ENCODE measurements at regions not wholly inside any gene's neighbourhood (a gene's known extent, or its start where the extent isn't known, plus 50 kb on each side); places are given as distances from the start of the nearest gene placed in this dataset.
"Not testable (repeated sequence)": the region's sequence is repeated elsewhere in the genome, so short reads cannot be mapped to it uniquely, and the experiment has no call there.

DNA sequence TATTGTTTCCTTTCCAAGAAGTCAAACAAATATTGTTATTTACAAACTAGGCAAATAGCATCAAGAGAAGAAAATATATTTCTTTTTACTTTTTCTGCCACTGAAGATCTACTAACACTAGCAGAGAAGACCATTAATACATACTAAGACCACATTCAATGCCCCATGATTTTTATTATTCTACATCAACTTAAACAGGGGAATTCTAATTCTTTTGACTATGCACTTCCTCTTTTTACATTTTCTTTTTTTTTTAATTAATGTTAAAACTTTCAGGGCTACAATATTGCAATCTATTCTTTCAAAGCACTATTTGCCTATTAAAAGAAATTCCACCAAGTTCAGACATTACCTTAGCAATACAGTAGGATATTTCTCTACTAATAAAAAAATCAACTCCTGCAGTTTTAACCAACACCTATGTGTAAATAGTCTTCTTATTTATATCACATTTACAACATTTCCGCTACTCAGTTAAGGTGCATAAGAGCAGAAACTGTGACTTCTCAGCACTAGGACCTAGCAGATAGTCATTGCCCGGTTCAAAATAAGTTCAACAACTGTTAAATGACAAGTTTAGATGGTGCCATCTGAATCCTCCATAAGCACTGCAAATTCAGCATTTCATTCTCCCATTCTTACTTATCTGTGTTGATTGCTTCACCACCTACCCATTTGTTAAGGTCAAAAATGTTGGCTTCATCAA, 513.5 kb downstream of the TTLL7 start:
- not testable (repeated sequence) for H3K4me1 ChIP-seq; H3K4me3 ChIP-seq; DNase-seq (ENCODE audit: low spot score in 2 of 2); H3K9me3 ChIP-seq; H3K27ac ChIP-seq; H3K36me3 ChIP-seq; H3K27me3 ChIP-seq
- WGBS = 100% methylated on average over 2 of the region's 2 CpGs

- not testable (repeated sequence) for H3K36me3 ChIP-seq; H3K4me1 ChIP-seq; H3K4me3 ChIP-seq; H3K27ac ChIP-seq; H3K27me3 ChIP-seq; H3K9me3 ChIP-seq; DNase-seq (ENCODE audit: low spot score in 2 of 2)
- WGBS = 93% methylated on average over 3 of the region's 4 CpGs
Measured at GRCh38 chr1:83481284-83481683, 517.6 kb downstream of the TTLL7 start.

DNA sequence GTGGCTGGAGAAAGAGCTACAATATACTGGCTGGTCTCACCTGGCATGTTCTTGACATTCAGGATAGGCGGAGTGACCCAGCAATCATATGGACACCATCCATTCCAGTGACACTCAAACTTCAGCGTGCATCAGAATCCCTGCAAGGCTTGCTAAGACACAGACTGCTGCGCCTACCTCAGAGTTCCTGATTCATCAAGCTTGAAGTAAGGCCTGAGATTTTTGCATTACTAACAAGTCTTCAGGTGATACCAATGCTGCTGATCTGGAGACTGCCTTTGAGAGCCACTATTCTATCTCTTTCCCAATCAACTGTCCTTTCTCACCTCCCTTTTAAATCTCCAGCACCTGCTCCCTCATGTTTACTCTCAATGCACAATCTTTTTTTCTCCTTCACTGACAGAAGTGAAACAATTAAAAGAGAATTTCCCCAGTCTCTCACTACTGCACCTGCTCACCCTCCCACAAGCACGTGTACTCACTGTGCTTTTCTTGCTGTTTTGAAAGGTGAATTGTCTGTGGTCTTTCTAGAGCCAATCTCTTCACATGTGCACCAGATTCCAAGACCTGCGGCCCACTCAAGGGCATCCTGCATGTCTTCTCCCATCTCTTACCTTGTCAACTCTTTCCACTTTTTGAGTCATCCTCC, 519.2 kb downstream of the TTLL7 start:
- DNase-seq (ENCODE audit: low spot score in 2 of 2); H3K4me3 ChIP-seq; H3K4me1 ChIP-seq; H3K9me3 ChIP-seq; H3K36me3 ChIP-seq; H3K27me3 ChIP-seq; H3K27ac ChIP-seq: not testable (repeated sequence)
- 96% methylated on average over 5 of the region's 5 CpGs for WGBS

- not testable (repeated sequence) for H3K36me3 ChIP-seq; H3K27me3 ChIP-seq; H3K9me3 ChIP-seq; H3K4me1 ChIP-seq; DNase-seq (ENCODE audit: low spot score in 2 of 2); H3K4me3 ChIP-seq; H3K27ac ChIP-seq
- 59% methylated on average over 3 of the region's 3 CpGs for WGBS
Measured at GRCh38 chr1:83478127-83478526, 520.8 kb downstream of the TTLL7 start.

- not testable (repeated sequence) for H3K27ac ChIP-seq; H3K27me3 ChIP-seq; H3K4me1 ChIP-seq; H3K36me3 ChIP-seq; H3K9me3 ChIP-seq; DNase-seq (ENCODE audit: low spot score in 2 of 2); H3K4me3 ChIP-seq
- WGBS = 94% methylated on average over 2 of the region's 2 CpGs
Measured at GRCh38 chr1:83476518-83476917, 522.4 kb downstream of the TTLL7 start.

- DNase-seq (ENCODE audit: low spot score in 2 of 2); H3K27ac ChIP-seq: not testable (repeated sequence)
- 74% methylated on average over 3 of the region's 3 CpGs for WGBS
Measured at GRCh38 chr1:83474946-83475345, 524.0 kb downstream of the TTLL7 start.

DNA sequence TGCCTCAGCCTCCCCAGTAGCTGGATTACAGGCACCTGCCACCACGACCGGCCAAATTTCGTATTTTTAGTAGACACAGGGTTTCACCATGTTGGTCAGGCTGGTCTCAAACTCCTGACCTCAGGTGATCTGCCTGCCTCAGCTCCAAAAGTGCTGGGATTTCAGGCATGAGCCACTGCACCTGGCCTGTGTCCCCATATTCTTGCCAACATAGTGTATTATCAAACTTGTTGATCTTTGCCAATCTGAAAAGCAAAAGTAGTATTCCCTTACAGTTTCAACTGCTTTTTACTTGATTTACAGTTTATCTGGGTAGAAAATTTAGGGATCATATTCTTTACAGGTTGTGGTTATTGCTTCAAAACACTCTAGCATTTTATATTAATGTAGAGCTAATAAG, 524.9 kb downstream of the TTLL7 start:
- H3K9me3 ChIP-seq; H3K4me1 ChIP-seq; H3K36me3 ChIP-seq; DNase-seq (ENCODE audit: low spot score in 2 of 2); H3K27me3 ChIP-seq; H3K4me3 ChIP-seq; H3K27ac ChIP-seq: not testable (repeated sequence)
- 95% methylated on average over 3 of the region's 3 CpGs for WGBS

More at GRCh38 chr1:83474946-83475345, 524.0 kb downstream of the TTLL7 start:
- not testable (repeated sequence) for H3K36me3 ChIP-seq, H3K9me3 ChIP-seq, H3K27me3 ChIP-seq, H3K4me3 ChIP-seq, H3K4me1 ChIP-seq

DNA sequence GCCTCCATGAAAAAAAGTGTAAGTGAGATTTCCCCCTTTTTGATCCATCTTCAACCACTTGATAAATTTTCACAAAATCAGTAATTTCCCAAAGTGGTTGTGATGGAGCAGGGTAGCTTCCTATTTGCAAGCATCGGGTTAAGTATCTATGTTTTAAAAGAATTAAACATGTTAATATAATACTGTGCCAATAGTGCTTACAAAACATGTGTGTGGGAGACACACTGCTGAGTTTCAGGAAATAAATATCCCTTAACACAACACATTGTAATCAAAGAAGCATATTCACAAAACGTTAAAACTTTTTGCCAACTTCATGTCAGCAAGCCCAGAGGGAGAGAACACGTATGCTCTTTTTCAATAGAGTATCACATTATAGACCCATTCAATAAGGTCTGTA, 526.9 kb downstream of the TTLL7 start:
- not testable (repeated sequence) for H3K27me3 ChIP-seq; H3K4me3 ChIP-seq; H3K9me3 ChIP-seq; DNase-seq (ENCODE audit: low spot score in 2 of 2); H3K4me1 ChIP-seq; H3K36me3 ChIP-seq; H3K27ac ChIP-seq
- WGBS = 38% methylated on average over 3 of the region's 3 CpGs

GRCh38 chr1:83471272-83471671, 527.7 kb downstream of the TTLL7 start:
- not testable (repeated sequence) for H3K27me3 ChIP-seq; H3K4me1 ChIP-seq; H3K9me3 ChIP-seq; DNase-seq (ENCODE audit: low spot score in 2 of 2); H3K27ac ChIP-seq; H3K4me3 ChIP-seq; H3K36me3 ChIP-seq
- 100% methylated on average over 1 of the region's 1 CpG for WGBS

- 95% methylated on average over 4 of the region's 4 CpGs for WGBS
- DNase-seq (ENCODE audit: low spot score in 2 of 2) = not testable (repeated sequence)
Measured at GRCh38 chr1:83468336-83468735, 530.6 kb downstream of the TTLL7 start.

DNA sequence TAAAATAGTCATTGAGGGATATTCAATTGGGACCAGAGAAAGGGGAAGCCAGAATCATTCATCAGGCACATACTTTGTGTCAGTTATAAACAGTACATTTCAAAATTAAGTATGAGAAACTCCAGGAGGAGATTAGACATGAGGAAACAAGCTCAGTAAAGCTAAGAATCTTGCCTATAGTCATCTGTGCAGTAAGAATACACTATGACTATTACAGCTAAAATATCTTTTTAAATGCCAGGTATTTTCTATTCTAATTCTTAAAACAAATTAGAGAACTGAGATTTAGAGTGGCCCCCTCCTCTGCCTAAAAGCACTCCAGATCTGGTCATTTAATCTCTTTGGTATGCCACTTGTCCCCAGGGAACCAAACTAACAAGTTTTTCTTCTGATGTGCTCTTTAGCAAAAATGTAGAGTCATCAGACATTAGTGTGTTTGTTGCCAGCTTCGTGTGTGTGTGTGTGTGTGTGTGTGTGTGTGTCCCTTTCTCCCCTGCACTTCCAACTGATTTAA, 541.1 kb downstream of the TTLL7 start:
- not testable (repeated sequence) for H3K4me3 ChIP-seq; H3K9me3 ChIP-seq; H3K27ac ChIP-seq; H3K4me1 ChIP-seq; H3K27me3 ChIP-seq; H3K36me3 ChIP-seq; DNase-seq (ENCODE audit: low spot score in 2 of 2)
- 33% methylated on average over 1 of the region's 1 CpG for WGBS

More at GRCh38 chr1:83468336-83468735, 530.6 kb downstream of the TTLL7 start:
- not testable (repeated sequence) for H3K27me3 ChIP-seq, H3K36me3 ChIP-seq, H3K9me3 ChIP-seq, H3K4me1 ChIP-seq, H3K27ac ChIP-seq, H3K4me3 ChIP-seq

DNA sequence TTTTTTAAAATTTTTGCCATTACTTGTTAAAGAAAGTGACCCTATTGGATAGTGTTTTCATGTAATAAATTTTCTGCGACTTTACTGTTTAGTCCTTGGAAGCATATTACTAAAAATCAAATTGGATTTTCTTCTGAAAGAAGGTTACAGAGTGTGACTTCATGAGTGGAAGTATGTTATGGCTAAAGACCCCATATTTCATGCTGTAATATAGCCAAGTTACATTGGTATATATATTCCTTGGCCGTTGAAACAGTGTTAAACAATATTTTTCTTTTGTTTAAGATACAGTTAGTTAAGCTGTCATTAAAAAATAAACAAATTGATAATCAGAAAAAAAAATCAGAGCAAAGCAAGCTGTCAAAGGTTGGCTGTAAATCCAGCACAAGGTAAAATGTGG, 541.7 kb downstream of the TTLL7 start:
- not testable (repeated sequence) for H3K27me3 ChIP-seq

DNA sequence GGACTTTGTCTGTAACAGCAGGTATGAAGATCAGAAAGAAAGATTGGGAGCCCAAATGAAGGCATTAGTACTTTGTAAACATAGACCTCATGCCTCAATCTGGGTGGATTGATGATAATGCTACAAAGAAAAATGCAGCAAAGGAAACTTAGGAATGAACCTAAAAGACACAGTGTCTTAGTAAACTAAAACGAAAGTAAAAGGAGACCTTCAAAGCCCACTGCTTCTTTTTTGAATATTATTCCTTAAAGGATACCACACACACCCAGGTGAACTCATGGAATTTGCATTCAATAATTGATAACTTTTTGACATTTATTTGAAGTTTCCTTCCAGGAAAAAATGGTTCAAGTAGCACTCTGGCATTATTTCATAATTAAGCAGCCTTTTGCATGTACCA, 543.2 kb downstream of the TTLL7 start:
- H3K9me3 ChIP-seq; H3K27ac ChIP-seq; H3K4me3 ChIP-seq; H3K36me3 ChIP-seq; H3K27me3 ChIP-seq; H3K4me1 ChIP-seq; DNase-seq (ENCODE audit: low spot score in 2 of 2): not testable (repeated sequence)
- WGBS = 24% methylated on average over 1 of the region's 1 CpG

More for the DNA sequence above, 541.7 kb downstream of the TTLL7 start:
- not testable (repeated sequence) for H3K36me3 ChIP-seq; DNase-seq (ENCODE audit: low spot score in 2 of 2); H3K27ac ChIP-seq; H3K4me1 ChIP-seq; H3K9me3 ChIP-seq; H3K4me3 ChIP-seq
- WGBS = 82% methylated on average over 2 of the region's 2 CpGs

GRCh38 chr1:83445873-83446272, 553.1 kb downstream of the TTLL7 start:
- not testable (repeated sequence) for H3K27ac ChIP-seq; H3K4me3 ChIP-seq; DNase-seq (ENCODE audit: low spot score in 2 of 2); H3K9me3 ChIP-seq; H3K27me3 ChIP-seq; H3K4me1 ChIP-seq; H3K36me3 ChIP-seq
- 100% methylated on average over 2 of the region's 3 CpGs for WGBS

All from suprapubic skin (tissue), 4 donors.